ENCODE measurements at regions not wholly inside any gene's neighbourhood (a gene's known extent, or its start where the extent isn't known, plus 50 kb on each side); places are given as distances from the start of the nearest gene placed in this dataset.

DNA sequence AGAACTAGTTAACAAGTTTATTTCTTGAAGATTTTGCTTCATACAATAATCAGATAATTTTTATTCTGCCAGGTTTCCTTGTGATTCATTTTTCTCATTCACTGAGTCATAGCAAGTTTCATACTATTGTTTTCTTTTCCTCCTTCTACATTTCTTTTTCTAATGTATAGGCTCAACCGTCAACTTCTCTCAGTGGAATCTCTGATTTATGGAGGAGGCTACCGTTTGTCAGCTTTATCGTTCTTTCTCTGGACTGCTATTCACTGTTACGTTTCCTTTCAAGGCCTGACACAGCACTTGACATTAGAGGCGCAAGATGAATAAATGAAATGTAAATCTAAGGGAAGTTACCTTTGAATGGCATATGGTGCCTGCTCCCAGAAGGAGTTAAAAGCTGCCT, 284.3 kb upstream of the NR5A2 start:
- TF ChIP-seq ARNTL (CRISPR knock-in tag; IDR thresholded peaks at IDR 0.05; ENCODE audit: borderline replicate concordance, low read depth) (no peak), TOX (CRISPR knock-in tag; IDR thresholded peaks at IDR 0.05; ENCODE audit: borderline replicate concordance) (no peak), SNAI2 (CRISPR knock-in tag; IDR thresholded peaks at IDR 0.05) (no peak), RARB (CRISPR knock-in tag; IDR thresholded peaks at IDR 0.05) (no peak), ZNF8 (CRISPR knock-in tag; IDR thresholded peaks at IDR 0.05) (no peak), ZFP30 (CRISPR knock-in tag; IDR thresholded peaks at IDR 0.05) (no peak)
- TF ChIP-seq, protein P1, sequence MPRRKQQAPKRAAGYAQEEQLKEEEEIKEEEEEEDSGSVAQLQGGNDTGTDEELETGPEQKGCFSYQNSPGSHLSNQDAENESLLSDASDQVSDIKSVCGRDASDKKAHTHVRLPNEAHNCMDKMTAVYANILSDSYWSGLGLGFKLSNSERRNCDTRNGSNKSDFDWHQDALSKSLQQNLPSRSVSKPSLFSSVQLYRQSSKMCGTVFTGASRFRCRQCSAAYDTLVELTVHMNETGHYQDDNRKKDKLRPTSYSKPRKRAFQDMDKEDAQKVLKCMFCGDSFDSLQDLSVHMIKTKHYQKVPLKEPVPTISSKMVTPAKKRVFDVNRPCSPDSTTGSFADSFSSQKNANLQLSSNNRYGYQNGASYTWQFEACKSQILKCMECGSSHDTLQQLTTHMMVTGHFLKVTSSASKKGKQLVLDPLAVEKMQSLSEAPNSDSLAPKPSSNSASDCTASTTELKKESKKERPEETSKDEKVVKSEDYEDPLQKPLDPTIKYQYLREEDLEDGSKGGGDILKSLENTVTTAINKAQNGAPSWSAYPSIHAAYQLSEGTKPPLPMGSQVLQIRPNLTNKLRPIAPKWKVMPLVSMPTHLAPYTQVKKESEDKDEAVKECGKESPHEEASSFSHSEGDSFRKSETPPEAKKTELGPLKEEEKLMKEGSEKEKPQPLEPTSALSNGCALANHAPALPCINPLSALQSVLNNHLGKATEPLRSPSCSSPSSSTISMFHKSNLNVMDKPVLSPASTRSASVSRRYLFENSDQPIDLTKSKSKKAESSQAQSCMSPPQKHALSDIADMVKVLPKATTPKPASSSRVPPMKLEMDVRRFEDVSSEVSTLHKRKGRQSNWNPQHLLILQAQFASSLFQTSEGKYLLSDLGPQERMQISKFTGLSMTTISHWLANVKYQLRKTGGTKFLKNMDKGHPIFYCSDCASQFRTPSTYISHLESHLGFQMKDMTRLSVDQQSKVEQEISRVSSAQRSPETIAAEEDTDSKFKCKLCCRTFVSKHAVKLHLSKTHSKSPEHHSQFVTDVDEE (CRISPR knock-in tag; IDR thresholded peaks at IDR 0.05) = no peak
- TF ChIP-seq, protein P2, sequence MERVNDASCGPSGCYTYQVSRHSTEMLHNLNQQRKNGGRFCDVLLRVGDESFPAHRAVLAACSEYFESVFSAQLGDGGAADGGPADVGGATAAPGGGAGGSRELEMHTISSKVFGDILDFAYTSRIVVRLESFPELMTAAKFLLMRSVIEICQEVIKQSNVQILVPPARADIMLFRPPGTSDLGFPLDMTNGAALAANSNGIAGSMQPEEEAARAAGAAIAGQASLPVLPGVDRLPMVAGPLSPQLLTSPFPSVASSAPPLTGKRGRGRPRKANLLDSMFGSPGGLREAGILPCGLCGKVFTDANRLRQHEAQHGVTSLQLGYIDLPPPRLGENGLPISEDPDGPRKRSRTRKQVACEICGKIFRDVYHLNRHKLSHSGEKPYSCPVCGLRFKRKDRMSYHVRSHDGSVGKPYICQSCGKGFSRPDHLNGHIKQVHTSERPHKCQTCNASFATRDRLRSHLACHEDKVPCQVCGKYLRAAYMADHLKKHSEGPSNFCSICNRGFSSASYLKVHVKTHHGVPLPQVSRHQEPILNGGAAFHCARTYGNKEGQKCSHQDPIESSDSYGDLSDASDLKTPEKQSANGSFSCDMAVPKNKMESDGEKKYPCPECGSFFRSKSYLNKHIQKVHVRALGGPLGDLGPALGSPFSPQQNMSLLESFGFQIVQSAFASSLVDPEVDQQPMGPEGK (CRISPR knock-in tag; IDR thresholded peaks at IDR 0.05; ENCODE audit: borderline replicate concordance) = no peak

DNA sequence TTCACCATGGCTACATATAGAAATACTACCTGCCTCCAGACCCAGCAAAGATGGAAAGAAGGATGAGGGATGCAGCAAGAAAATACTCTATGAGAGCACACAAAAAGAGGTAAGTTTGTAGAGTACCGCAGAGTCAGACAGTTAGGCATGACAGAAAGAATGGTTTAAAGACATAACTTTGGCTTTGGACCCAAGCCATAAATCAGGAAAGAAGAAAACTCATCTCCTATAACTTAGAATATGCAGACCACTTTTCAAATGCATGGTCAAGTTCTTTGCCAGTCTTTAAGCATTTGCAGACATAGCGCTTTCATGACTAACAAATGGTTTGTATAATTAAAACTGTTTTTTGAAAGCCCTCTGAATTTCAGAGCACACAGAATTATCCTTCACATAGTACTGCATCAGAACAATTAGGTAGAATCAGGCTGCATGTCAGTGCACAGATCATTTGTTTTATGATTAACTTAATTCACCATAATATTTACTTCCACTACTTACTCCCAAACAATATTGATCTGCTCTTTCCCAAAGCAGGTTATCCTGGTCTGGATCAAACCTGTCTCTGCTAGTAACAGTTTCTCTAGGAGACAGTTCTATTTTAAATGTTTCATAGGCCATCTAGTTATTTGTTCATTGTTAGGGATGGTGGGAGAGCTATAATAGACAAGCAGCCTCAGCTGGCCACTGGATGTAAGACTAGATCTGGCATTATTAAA, 280.7 kb upstream of the NR5A2 start:
- no peak for ATAC-seq
- TF ChIP-seq, protein P3, sequence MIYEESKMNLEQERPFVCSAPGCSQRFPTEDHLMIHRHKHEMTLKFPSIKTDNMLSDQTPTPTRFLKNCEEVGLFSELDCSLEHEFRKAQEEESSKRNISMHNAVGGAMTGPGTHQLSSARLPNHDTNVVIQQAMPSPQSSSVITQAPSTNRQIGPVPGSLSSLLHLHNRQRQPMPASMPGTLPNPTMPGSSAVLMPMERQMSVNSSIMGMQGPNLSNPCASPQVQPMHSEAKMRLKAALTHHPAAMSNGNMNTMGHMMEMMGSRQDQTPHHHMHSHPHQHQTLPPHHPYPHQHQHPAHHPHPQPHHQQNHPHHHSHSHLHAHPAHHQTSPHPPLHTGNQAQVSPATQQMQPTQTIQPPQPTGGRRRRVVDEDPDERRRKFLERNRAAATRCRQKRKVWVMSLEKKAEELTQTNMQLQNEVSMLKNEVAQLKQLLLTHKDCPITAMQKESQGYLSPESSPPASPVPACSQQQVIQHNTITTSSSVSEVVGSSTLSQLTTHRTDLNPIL (CRISPR knock-in tag; IDR thresholded peaks at IDR 0.05; ENCODE audit: low read depth) = no peak
- TF ChIP-seq SNAI2 (CRISPR knock-in tag; IDR thresholded peaks at IDR 0.05) (no peak), GLIS3 (CRISPR knock-in tag; IDR thresholded peaks at IDR 0.05) (no peak), ZNF70 (CRISPR knock-in tag; IDR thresholded peaks at IDR 0.05) (no peak), ARNTL (CRISPR knock-in tag; IDR thresholded peaks at IDR 0.05; ENCODE audit: borderline replicate concordance, low read depth) (no peak), BACH2 (CRISPR knock-in tag; IDR thresholded peaks at IDR 0.05; ENCODE audit: borderline replicate concordance) (no peak), ZFP3 (CRISPR knock-in tag; IDR thresholded peaks at IDR 0.05) (no peak), ZFP30 (CRISPR knock-in tag; IDR thresholded peaks at IDR 0.05) (no peak), TCF4 (CRISPR knock-in tag; IDR thresholded peaks at IDR 0.05; ENCODE audit: borderline replicate concordance) (no peak), ESRRG (CRISPR knock-in tag; IDR thresholded peaks at IDR 0.05) (no peak), ZNF565 (CRISPR knock-in tag; conservative IDR thresholded peaks at IDR 0.05; ENCODE audit: low read depth) (no peak), PPARA (CRISPR knock-in tag; IDR thresholded peaks at IDR 0.05; ENCODE audit: borderline replicate concordance) (no peak), TOX (CRISPR knock-in tag; IDR thresholded peaks at IDR 0.05; ENCODE audit: borderline replicate concordance) (no peak)
- TF ChIP-seq, protein P4, sequence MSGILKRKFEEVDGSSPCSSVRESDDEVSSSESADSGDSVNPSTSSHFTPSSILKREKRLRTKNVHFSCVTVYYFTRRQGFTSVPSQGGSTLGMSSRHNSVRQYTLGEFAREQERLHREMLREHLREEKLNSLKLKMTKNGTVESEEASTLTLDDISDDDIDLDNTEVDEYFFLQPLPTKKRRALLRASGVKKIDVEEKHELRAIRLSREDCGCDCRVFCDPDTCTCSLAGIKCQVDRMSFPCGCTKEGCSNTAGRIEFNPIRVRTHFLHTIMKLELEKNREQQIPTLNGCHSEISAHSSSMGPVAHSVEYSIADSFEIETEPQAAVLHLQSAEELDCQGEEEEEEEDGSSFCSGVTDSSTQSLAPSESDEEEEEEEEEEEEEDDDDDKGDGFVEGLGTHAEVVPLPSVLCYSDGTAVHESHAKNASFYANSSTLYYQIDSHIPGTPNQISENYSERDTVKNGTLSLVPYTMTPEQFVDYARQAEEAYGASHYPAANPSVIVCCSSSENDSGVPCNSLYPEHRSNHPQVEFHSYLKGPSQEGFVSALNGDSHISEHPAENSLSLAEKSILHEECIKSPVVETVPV (CRISPR knock-in tag; IDR thresholded peaks at IDR 0.05) = no peak
- TF ChIP-seq, protein P1 (CRISPR knock-in tag; IDR thresholded peaks at IDR 0.05) = no peak
- TF ChIP-seq, protein P5, sequence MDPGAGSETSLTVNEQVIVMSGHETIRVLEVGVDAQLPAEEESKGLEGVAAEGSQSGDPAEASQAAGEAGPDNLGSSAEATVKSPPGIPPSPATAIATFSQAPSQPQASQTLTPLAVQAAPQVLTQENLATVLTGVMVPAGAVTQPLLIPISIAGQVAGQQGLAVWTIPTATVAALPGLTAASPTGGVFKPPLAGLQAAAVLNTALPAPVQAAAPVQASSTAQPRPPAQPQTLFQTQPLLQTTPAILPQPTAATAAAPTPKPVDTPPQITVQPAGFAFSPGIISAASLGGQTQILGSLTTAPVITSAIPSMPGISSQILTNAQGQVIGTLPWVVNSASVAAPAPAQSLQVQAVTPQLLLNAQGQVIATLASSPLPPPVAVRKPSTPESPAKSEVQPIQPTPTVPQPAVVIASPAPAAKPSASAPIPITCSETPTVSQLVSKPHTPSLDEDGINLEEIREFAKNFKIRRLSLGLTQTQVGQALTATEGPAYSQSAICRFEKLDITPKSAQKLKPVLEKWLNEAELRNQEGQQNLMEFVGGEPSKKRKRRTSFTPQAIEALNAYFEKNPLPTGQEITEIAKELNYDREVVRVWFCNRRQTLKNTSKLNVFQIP (CRISPR knock-in tag; IDR thresholded peaks at IDR 0.05; ENCODE audit: borderline replicate concordance, low read depth) = no peak

More for the DNA sequence above, 284.3 kb upstream of the NR5A2 start:
- ATAC-seq = no peak; the same call in 1 of the 3 replicates
